ENCODE measurements at regions not wholly inside any gene's neighbourhood (a gene's known extent, or its start where the extent isn't known, plus 50 kb on each side); places are given as distances from the start of the nearest gene placed in this dataset.

DNA sequence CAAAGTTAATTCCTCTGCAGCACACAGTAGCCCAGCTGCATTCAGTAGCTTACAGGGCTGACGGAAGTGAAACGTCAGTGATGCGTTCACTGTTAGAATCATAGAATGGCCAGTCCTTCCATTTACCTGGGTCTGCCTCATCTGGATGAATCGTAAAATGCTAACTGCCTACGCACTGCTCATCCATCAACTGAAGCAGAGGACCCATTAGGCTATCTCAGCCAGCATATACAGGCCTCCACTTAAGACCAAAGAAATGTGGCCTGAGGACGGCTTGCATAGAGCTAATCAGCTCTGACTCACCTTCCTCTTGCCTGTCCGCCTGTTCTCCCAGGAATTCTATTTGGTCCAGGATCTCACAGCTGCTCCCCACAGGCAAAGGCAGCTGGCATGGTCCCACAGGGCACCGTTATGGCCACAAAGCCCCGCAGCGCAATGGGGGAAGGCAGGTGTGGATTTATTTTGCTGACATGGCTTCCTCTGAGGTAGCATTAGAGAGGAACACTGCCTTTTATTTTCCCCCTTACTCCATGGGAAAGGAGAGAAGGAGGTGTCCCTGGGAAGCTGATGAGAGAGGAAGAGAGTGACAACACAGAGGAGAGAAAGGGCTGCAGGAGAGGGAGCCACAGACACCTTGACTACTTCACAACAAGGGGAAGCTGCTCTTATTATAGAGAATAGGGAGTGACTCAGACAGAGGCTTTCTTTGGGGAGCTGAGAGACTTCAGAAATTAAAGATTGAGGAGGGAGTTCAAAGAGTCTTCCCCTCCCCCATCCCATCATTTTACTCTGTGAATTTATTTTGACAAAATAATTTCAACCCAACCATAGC, 177.6 kb downstream of the HHIPL2 start:
- no peak for DNase-seq (ENCODE audit: low spot score)

DNA sequence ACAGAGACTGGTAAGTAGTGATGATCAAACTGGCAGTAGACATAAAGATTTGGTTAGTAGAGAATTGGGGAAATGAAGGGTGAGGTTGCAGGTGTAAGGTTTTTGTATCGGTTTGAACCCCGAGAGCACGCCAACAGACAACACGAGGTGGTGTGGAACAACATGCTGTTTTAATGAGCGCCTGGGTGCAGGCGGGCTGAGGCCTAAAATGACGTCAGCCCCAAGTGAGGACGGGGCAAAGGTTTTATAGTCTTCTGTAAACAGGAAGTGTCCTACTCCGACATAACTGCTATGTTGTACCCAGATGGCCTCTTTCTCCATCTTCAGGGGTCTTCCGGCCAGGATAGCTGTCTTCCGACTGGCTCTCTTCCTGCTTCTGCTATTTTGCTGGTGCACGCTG, 178.8 kb downstream of the HHIPL2 start:
- no peak for DNase-seq (ENCODE audit: low spot score)

DNA sequence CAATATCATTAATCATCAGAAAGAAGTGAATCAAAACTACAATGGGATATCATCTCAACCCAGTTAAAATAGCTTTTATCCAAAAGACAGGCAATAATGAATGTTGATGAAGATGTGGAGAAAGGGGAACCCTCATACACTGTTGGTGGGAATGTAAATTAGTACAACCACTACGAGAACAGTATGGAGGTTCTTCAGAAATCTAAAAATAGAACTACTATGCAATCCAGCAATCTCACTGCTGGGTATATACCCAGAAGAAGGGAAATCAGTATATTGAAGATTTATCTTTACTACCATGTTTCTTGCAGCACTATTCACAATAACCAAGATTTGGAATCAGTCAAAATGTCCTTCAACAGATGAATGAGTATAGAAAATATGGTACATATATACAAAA, 189.8 kb downstream of the HHIPL2 start:
- no peak for DNase-seq (ENCODE audit: low spot score)

DNA sequence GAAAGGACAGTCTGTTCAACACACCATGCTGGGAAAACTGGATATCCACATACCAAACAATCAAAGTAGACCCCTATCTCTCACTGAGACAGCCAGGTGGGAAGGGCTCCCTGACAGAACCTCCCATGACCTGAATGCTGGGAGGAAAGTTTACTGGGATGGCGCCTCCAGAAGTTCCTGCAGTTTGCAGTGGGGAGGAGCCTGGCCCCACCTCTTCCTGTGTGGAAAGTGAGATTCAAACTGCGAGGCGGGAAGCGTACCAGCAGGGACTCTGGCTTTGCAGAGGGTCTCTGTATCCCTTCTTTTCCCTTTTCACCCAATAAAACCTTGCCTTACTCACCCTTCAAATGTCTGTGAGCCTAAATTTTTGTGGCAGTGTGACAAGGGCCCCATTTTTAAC, 190.7 kb downstream of the HHIPL2 start:
- DNase-seq (ENCODE audit: low spot score), result no peak

DNA sequence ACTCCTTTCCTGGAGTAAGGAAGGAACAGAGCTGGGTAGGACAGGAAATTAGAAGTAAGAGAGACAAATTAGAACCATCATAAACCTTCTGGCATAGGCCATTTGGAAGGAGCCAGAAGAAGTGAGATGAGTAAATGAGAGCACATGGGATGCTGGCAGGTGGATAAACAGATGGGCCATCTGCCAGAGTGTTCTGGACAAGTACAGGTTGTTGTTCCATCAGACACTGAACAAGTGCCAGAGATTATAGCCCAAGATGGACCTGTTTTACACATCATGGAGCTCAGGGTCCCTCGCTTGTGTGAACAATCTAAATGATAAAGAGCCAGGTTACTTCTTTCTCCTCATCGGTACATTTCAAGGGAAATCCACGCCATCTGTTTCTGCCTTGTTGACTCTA, 200.3 kb downstream of the HHIPL2 start:
- DNase-seq (ENCODE audit: low spot score), result no peak

DNA sequence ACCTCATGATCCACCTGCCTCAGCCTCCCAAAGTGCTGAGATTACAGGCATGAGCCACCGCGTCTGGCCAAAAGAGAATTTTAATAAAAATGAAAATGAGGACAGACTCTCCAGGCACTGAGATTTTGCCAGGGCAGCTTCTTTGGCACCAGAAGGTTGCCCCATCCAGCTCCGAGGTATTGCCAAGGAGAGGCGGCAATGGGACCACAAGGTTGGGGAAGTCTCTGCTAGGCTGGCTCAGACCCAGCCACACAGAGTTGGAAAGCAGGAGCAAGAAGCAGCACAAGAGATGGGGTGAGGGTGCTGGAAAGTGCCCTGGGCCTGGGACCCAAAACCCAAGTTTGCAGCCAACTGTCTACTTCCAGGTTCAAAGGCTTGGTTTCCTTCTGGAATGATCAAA, 200.9 kb downstream of the HHIPL2 start:
- DNase-seq (ENCODE audit: low spot score), result no peak

DNA sequence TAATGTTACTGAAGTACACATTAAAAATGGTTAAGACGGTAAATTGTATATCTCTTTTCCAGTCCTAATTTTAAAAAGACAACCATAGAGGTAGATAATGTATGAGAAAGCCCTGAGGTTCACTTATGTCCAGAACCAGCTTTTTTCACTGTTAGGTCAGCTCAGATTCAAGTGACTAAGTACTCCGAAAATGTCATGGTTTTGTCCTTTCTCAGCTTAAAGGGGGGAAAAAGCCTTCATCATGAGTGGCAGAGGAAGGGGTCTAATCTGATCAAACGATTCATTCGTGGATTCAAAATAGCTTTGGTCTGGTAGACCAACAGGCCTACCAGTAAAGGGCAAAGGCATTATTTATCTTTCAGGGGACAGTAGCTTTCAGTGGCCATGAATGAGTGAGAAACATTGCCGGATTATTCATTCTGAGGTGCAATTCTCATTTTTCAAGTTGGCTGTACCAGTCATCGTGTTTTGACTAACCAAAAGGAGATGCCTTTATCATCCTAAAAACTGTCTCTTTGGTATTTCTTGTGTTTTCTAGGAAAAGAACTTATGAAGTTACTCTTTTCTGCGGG, 208.4 kb downstream of the HHIPL2 start:
- no peak for DNase-seq (ENCODE audit: low spot score)

DNA sequence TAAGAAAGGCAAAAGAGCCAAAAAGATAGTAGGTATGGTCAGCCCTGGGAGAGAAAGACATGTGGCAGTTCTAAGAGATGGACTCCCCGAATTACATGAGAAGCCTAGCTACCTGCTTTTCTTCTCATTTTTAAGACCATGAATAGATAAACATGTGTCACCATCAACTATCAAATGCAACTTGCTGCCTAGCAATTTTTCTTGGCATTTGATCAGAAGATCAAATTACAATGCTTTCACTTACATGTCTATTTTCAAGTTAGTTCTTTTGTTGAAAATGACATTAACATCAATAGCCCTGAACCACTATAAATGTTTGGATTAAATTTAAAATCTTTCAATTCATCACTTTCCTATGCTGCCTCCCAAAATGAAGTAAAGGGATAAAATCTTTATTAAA, 212.3 kb downstream of the HHIPL2 start:
- no peak for DNase-seq (ENCODE audit: low spot score)

DNA sequence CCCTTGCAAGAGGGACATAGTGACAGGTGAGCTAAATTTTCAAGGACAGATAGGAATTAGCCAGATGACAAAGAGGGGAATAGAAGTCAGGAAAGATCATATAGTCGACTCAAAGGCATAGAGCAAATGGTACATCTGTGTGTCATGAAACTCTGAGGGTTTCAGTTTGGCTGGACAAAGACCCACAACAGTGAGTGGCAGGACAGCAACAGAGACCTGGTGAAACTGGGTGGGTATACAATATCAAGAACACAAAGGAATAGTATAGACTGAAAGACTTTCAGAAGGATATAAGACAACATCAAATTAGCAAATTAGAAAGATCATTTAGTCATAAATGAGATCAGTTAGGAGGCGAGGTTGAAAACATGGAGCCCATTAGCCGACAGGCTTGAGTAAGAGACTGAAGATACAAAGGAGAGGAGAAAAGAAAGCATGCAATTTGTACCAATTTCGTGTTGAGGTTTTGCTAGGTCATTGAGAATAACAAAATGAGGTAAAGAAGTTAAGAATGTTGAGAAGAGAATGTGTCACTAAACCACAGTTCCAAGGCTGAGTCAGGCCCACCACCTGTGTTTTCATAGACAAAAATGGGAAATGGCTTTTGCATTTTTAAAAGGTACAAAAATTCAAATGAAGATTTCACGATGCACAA, 213.8 kb downstream of the HHIPL2 start:
- DNase-seq (ENCODE audit: low spot score), result no peak

DNA sequence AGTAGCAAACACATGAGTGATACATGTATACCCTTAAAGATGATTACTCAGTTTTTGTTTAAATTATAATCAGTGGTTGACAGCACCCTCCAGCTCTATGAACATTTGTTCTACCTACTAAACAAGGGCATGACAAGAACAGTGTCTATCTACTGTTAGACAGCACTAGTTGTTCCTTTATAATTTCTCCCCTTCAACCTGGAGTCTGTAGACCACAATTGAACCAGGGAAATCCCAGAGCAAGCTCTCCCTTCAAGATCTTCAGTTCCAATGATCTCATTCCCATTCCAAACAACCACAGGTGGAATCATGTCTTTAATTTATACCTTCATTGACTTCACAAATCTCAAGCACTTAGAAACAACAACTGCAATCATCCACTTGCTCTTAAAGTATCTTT, 216.1 kb downstream of the HHIPL2 start:
- no peak for DNase-seq (ENCODE audit: low spot score)

DNA sequence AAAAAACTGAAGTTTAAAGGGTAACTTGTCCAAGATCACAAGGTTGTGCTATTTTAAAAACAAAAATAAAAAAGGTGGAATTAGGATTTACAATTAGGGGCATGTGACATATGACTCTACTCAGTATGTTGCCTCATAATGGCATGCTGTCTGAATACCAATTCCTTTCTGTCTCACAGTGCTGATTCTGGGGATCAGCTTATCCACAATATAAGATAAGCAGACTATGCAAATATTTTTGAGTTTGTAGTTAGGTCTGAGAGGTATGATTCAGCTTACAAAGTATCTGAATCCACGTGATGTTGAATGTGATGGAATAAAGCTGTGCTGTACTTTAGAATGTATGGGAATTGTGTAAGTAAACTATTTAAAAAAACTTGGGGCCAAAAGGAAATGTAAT, 216.6 kb downstream of the HHIPL2 start:
- no peak for DNase-seq (ENCODE audit: low spot score)

DNA sequence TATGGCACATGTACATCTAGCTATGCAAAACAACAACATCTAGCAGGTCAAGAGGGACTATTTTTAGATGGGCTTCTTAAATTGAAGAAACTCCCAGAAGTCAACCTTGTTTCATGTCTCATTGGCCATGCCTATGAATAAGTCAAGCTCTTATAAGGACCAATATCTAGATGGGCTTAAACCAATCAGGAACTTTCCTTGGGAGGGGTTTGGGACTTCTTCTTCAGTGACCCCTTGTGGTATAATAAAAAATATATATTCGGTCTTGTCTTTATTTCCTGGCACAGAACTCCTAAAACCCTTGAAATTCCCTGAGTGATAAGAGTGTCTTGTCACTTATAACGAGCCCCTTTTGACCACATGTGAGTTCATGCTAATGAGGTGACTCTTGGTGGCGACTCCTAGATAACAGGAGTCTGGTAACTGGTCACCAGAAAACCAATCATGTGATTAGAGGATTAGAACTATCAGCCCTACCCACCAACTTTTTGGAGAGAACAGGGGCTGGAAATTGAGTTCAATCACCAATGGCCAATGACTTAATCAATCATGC, 218.3 kb downstream of the HHIPL2 start:
- no peak for DNase-seq (ENCODE audit: low spot score)

DNA sequence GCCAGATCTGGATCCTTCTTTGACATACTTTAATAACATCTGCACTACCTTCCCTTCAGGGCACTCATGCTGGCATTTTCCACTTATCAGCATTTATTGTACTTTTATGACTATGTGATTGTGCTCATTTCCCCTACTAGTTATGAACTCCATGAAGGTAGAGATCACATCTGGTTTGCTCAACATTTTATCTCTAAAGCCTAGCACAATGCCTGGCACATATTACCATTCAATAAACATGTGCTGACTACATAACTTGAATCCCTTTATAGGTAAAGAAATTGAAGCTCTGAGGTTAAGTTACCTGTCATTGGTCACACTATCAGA, 221.2 kb downstream of the HHIPL2 start:
- DNase-seq (ENCODE audit: low spot score), result no peak

DNA sequence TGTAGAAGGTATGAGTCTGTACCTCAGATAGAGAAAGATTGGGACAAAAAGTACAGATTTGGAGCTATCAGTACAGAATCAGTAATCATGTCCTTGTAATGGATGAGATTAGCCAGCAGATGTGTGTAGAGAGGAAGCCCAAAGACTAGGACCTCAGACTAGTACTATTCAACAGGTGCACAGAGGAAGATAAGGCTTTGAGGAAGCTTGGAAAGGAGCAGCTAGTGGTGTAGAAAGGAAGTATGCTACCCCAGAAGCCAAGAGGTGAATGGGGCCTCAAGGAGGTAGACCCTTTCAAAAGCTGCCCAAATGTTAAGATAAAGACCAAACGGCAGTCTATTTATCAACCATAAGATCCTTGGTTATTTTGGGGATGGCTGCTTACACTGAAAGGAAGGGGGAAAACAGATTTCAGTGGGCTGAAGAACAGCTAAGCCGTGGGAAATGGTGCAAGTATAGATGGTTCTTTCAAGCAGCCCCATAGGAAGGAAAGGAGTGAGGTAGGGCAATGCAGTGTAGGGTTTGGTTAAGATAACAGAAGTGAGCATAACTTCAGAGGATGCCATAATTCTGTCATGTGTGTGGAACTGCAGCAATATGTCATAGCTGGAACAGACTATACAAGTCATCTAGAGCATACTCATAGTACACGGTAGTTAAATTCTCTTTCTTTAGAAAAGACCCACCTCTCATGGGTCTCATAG, 221.7 kb downstream of the HHIPL2 start:
- DNase-seq (ENCODE audit: low spot score), result no peak

DNA sequence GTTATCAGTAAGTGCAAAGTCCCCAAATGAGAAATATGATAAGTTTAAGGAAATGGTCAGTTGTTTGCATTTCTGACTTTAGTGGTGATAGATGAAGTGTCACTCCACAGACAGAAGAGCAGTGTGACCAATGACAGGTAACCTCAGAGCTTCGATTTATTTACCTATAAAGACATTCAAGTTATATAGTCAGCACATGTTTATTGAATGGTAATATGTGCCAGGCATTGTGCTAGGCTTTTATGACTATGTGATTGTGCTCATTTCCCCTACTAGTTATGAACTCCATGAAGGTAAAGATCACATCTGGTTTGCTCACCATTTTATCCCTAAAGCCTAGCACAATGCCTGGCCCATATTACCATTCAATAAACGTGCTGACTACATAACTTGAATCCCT, 222.4 kb downstream of the HHIPL2 start:
- no peak for DNase-seq (ENCODE audit: low spot score)

DNA sequence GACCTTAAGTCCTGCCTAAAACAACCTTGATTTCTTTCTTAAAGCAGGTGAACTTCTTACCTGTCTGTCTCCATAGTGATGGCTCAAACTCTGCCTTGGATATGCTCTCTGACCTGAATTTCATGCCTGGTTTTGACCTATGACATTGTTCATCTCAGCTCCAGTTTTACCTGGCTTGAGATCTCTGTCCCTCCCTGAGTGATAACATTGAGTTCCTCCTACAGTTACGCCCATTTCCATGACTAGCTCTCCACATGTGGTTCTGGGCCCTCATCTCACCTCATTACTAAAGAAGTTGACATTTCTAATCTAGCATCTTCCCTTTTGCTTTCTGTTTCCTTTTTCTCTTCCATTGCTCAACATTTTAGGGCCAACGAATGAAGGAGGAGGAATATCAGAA, 233.1 kb downstream of the HHIPL2 start:
- DNase-seq (ENCODE audit: low spot score), result no peak

DNA sequence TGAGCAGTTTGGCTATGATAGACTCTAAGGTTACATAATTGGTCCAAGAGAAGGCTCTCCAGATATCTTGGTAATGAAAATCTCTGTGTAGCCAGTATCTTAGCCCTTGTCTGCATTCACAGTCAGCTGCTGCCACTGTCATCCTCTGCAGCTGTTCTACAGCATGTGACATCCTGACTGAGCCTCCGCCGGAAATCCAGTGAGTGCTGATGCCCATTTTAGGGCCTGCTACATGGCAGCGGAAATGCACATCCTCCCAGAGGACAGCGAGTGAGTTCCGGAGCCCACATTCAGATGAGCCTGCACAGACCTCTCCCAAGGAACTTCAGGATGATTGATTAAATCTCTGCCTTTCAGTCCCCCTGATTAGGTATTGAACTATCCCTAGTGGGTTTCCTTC, 237.1 kb downstream of the HHIPL2 start:
- DNase-seq (ENCODE audit: low spot score), result no peak

DNA sequence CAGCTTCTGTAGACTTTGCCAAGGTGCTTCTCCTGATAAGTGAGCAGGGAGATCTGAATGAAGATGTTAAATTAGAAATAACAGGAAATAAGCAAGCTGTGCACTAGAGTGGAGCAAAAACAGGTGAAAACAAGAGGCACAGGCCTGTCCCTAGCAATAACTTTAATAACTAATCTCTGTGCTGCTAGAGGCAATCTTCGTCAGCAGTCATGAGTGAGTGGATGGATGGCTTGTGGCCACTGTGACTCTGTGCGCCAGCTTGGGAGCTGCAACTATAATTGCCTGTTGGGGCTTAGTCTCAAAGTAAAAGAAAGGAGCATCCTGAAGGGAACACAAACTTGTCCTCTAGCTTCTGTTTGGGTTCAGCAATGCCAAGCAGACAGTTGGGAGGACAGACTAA, 240.3 kb downstream of the HHIPL2 start:
- no peak for DNase-seq (ENCODE audit: low spot score)

DNA sequence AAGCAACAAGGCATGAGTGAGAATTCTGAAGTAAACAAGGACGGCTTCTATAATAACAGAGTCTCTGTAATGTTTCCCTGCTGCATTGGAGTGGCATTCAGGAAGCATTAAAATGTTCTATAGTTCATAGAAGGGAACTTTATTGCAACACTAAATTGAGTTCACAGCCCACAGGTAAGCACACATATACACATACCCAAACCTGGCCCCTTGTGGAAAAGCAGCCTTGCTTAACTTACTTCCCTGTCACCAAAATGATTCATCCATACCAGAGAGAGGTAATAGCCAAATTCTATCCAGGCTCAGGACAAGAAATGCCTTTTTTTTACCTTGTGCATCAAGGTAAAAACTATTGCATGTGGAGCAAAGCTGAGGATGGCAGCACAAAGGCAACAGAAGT, 241.4 kb downstream of the HHIPL2 start:
- no peak for DNase-seq (ENCODE audit: low spot score)

DNA sequence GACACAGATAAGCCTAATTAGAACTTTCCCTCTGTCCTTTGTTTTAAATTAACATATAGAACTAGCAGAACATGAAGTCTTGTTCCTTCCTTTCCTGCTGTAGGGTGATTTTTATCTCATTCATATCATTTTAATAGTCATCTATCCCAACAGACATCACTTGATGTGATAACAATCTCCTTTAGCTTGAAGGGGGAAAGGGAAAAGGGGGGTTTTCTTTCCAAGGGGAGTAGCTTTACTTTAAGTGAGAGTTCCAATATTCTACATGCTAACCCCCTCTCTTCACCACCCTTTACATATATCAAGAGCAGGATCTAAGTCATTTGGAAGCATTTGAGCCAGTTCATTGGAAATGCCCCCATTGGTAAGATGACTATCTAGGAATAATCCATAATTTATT, 241.9 kb downstream of the HHIPL2 start:
- no peak for DNase-seq (ENCODE audit: low spot score)

DNA sequence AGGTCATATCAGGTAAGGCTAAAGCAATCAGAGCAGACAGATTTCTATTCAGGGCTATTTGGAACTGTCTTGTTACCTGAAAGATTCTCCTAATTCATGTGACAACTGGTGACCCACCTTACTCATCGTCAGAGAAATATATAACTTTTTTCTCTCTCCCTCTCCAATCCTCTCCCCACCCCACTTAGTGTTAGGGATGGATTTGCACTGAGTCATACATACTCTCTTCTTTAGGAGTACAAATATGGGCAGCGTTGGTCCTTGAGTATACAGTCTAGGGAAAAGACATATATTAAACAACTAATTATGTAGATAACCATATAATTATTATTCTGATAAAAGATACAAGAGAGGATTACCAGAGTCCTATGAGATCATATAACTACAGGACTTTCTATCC, 246.3 kb downstream of the HHIPL2 start:
- DNase-seq (ENCODE audit: low spot score), result no peak

DNA sequence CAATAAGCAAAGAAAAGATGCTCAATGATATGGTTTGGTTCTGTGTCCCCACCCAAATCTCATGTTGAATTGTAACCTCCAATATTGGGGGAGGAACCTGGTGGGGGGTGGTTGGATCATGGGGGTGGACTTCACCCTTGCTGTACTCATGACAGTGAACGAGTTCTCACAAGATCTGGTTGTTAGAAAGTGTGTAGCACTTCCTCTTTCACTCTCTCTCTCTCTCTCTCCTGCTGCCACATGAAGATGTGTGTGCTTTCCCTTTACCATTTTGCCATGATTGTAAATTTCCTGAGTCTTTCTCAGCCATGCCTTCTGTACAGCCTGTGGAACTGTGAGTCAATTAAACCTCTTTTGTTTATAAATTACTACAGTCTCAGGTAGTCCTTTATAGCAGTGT, 248.4 kb downstream of the HHIPL2 start:
- no peak for DNase-seq (ENCODE audit: low spot score)

DNA sequence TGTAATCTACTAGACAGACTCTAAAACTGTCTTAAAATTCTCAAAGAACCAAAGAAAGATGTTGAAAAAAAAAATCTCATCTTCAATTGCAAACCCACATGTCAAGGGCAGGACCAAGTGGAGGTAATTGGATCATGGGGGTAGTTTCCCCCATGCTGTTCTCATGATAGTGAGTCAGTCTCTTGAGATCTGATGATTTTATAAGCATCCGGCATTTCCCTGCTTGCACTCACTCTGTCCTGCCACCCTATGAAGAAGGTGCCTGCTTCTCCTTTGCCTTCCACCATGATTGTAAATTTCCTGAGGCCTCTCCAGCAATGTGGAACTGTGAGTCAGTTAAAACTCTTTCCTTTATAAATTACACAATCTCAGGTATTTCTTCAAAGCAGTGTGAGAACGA, 257.0 kb downstream of the HHIPL2 start:
- no peak for DNase-seq (ENCODE audit: low spot score)
